OCI-LY1 (cell line): ENCODE measurements at regions not wholly inside any gene's neighbourhood (a gene's known extent, or its start where the extent isn't known, plus 50 kb on each side); places are given as distances from the start of the nearest gene placed in this dataset.

Experiments
- CTCF ChIP-seq: fragments of 200-600 bp; sonication (generic), shearing (Covaris generic); IDR thresholded peaks from 2 replicates; pipeline ENCODE4 v1.5.1; 2017; ENCODE audit warnings: mild to moderate bottlenecking, antibody characterized with exemption, low read length, moderate library complexity, mixed read lengths
- EZH2 ChIP-seq: fragments of 200-600 bp; sonication (generic), shearing (Covaris generic); IDR thresholded peaks from 2 replicates; pipeline ENCODE4 v1.8.0; 2017; ENCODE audit warnings: borderline replicate concordance, mixed run types, mild to moderate bottlenecking, antibody characterized with exemption, low read length, moderate library complexity, mixed read lengths

GRCh38 chr18:23391156-23391555 lies 61.9 kb upstream of the RIOK3 start:
- TF ChIP-seq CTCF (no peak), EZH2 (no peak)
